ENCODE measurements at regions not wholly inside any gene's neighbourhood (a gene's known extent, or its start where the extent isn't known, plus 50 kb on each side); places are given as distances from the start of the nearest gene placed in this dataset.
"Not testable (repeated sequence)": the region's sequence is repeated elsewhere in the genome, so short reads cannot be mapped to it uniquely, and the experiment has no call there.

DNA sequence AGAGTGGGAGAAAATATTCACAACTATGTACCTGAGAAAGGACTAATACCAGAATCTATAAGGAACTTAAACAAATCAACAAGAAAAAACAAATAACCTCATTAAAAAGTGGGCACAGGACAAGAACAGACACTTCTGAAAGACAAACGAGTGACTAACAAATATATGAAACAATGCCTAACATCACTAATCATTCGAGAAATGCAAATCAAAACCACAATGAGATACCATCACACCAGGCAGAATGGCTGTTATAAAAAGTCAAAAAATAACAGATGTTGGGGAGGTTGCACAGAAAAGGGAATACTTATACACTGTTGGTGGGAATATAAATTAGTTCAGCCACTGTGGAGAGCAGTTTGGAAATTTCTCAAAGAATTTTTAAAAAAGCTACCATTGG is 83.5 kb upstream of the WSCD1 start:
- ATAC-seq (ENCODE audit: insufficient read depth, low FRiP score) (no peak), DNase-seq (no peak)
- H3K9me3 ChIP-seq (ENCODE audit: control insufficient read depth in 4 of 4, insufficient read depth in 3 of 4, low read length in 3 of 4), result peaks cover 0 to 3% (median 0%) of the 10 kb centered on the region in 4 donors
- H3K4me1 ChIP-seq (ENCODE audit: control insufficient read depth in 5 of 5, insufficient read depth in 5 of 5, low read length in 5 of 5), result no peaks in the 10 kb centered on the region
- TF ChIP-seq, protein P1, sequence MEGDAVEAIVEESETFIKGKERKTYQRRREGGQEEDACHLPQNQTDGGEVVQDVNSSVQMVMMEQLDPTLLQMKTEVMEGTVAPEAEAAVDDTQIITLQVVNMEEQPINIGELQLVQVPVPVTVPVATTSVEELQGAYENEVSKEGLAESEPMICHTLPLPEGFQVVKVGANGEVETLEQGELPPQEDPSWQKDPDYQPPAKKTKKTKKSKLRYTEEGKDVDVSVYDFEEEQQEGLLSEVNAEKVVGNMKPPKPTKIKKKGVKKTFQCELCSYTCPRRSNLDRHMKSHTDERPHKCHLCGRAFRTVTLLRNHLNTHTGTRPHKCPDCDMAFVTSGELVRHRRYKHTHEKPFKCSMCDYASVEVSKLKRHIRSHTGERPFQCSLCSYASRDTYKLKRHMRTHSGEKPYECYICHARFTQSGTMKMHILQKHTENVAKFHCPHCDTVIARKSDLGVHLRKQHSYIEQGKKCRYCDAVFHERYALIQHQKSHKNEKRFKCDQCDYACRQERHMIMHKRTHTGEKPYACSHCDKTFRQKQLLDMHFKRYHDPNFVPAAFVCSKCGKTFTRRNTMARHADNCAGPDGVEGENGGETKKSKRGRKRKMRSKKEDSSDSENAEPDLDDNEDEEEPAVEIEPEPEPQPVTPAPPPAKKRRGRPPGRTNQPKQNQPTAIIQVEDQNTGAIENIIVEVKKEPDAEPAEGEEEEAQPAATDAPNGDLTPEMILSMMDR (IDR thresholded peaks at IDR 0.05; ENCODE audit: control extremely low read depth, extremely low read depth), result no peak
- no peak overlapping the region for H3K27ac ChIP-seq (ENCODE audit: low read depth in 1 of 2, low read length in 1 of 2)
- whole genome bisulfite sequencing, 2 donors, result 87 to 93% methylated on average over 2 of the region's 2 CpGs
- no peaks in the 10 kb centered on the region for H3K27me3 ChIP-seq (ENCODE audit: control insufficient read depth in 3 of 3, insufficient read depth in 3 of 3, low read length in 2 of 3)
- no peaks in the 10 kb centered on the region for H3K36me3 ChIP-seq (ENCODE audit: control insufficient read depth in 4 of 4, insufficient read depth in 4 of 4, low read length in 4 of 4)
- H3K4me3 ChIP-seq, result no peak overlapping the region
- no peak overlapping the region for H3K9ac ChIP-seq (ENCODE audit: insufficient read depth in 1 of 2, low read length in 2 of 2)

DNA sequence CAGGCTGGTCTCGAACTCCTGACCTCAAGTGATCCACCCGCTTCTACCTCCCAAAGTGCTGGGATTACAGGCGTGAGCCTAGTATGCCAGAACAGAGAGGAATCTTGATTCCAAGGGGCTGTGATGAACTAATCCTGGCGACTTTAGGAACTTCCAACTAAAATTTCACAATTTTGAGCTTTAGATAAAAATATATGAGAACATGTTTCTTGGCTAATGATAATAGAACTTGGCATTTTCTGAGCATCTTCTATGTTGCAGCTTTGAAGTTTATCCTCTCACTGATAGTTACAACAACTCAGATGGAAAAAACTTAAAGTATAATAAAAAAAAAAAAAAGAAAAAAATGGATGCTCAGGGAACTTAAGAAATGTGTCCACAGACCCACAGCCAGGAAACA is 69.8 kb upstream of the WSCD1 start:
- TF ChIP-seq, protein P1 (IDR thresholded peaks at IDR 0.05; ENCODE audit: control extremely low read depth, extremely low read depth), result no peak
- no peak overlapping the region for H3K4me3 ChIP-seq
- H3K36me3 ChIP-seq (ENCODE audit: control insufficient read depth in 4 of 4, insufficient read depth in 4 of 4, low read length in 4 of 4), result no peaks in the 10 kb centered on the region
- H3K27me3 ChIP-seq (ENCODE audit: control insufficient read depth in 3 of 3, insufficient read depth in 3 of 3, low read length in 2 of 3), result no peaks in the 10 kb centered on the region
- DNase-seq (no peak), ATAC-seq (ENCODE audit: insufficient read depth, low FRiP score) (no peak)
- 78 to 89% methylated on average over 4 of the region's 4 CpGs for WGBS, 2 donors
- no peak overlapping the region for H3K9ac ChIP-seq (ENCODE audit: insufficient read depth in 1 of 2, low read length in 2 of 2)
- H3K4me1 ChIP-seq (ENCODE audit: control insufficient read depth in 5 of 5, insufficient read depth in 5 of 5, low read length in 5 of 5), result peaks cover 0 to 4% (median 0%) of the 10 kb centered on the region in 5 donors
- H3K9me3 ChIP-seq (ENCODE audit: control insufficient read depth in 4 of 4, insufficient read depth in 3 of 4, low read length in 3 of 4), result peaks cover 0 to 2% (median 0%) of the 10 kb centered on the region in 4 donors
- H3K27ac ChIP-seq (ENCODE audit: low read depth in 1 of 2, low read length in 1 of 2), result no peak overlapping the region

DNA sequence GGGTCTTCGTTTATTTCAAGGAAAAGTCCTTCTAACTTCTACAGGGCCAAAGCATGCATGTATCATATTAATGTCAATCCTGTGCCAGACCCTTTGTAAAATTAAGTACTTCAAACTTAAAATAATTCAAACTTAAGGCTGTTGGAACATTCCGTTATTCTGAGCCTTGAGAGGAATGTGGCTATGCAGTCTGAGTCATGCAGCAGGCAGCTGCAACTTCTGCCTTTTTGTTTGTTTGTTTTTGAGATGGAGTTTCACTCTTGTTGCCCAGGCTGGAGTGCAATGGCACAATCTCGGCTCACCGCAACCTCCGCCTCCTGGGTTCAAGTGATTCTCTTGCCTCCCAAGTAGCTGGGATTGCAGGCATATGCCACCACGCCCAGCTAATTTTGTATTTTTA is 67.0 kb upstream of the WSCD1 start:
- not testable (repeated sequence) for DNase-seq; H3K27ac ChIP-seq (ENCODE audit: low read depth in 1 of 2, low read length in 1 of 2); H3K9ac ChIP-seq (ENCODE audit: insufficient read depth in 1 of 2, low read length in 2 of 2); H3K4me1 ChIP-seq (ENCODE audit: control insufficient read depth in 5 of 5, insufficient read depth in 5 of 5, low read length in 5 of 5); H3K36me3 ChIP-seq (ENCODE audit: control insufficient read depth in 4 of 4, insufficient read depth in 4 of 4, low read length in 4 of 4); H3K27me3 ChIP-seq (ENCODE audit: control insufficient read depth in 3 of 3, insufficient read depth in 3 of 3, low read length in 2 of 3); H3K9me3 ChIP-seq (ENCODE audit: control insufficient read depth in 4 of 4, insufficient read depth in 3 of 4, low read length in 3 of 4); ATAC-seq (ENCODE audit: insufficient read depth, low FRiP score); H3K4me3 ChIP-seq
- WGBS, 2 donors, result 68 to 74% methylated on average over 6 of the region's 6 CpGs

DNA sequence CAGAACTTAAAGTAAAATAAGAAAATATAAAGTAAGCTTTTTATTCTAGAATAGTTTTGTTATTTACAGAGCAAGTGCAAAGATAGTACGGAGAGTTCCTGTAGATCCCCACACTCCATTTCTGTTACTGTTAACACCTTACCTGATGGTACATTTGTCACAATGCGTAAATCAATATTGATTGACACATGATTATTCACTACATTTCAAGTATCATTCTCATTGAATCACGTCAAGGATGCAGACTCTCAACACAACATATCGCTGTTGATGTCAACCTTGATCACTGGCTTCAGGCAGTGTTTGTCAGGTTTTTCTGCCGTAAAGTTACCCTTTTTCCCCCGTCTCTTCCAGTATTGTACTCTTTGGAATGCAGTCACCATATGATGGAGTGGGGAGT is 64.2 kb upstream of the WSCD1 start:
- Histone ChIP-seq H3K9me3 (ENCODE audit: control insufficient read depth in 4 of 4, insufficient read depth in 3 of 4, low read length in 3 of 4) (no peaks in the 10 kb centered on the region), H3K27ac (ENCODE audit: low read depth in 1 of 2, low read length in 1 of 2) (no peak overlapping the region), H3K36me3 (ENCODE audit: control insufficient read depth in 4 of 4, insufficient read depth in 4 of 4, low read length in 4 of 4) (no peaks in the 10 kb centered on the region), H3K4me3 (no peak overlapping the region), H3K9ac (ENCODE audit: insufficient read depth in 1 of 2, low read length in 2 of 2) (no peak overlapping the region), H3K27me3 (ENCODE audit: control insufficient read depth in 3 of 3, insufficient read depth in 3 of 3, low read length in 2 of 3) (peaks cover 0 to 4% (median 0%) of the 10 kb centered on the region in 3 donors), H3K4me1 (ENCODE audit: control insufficient read depth in 5 of 5, insufficient read depth in 5 of 5, low read length in 5 of 5) (peaks cover 0 to 4% (median 0%) of the 10 kb centered on the region in 5 donors)
- TF ChIP-seq, protein P1 (IDR thresholded peaks at IDR 0.05; ENCODE audit: control extremely low read depth, extremely low read depth), result no peak
- no peak for DNase-seq
- 71 to 93% methylated on average over 6 of the region's 6 CpGs for WGBS, 2 donors
- ATAC-seq (ENCODE audit: insufficient read depth, low FRiP score), result no peak

All from lung (tissue), 11 donors.